Left colon (tissue), 2 donors: ENCODE measurements at regions not wholly inside any gene's neighbourhood (a gene's known extent, or its start where the extent isn't known, plus 50 kb on each side); places are given as distances from the start of the nearest gene placed in this dataset.

Experiments
- ATAC-seq: fragments of 200-7000 bp; cut with Tn5 transposase; one replicate; pipeline ENCODE4 v1.9.1; 2020; ENCODE audit warnings: mild to moderate bottlenecking, moderate library complexity
- DNase-seq, 2 donors: peaks; one replicate each; pipeline ENCODE4 v3.0.0-alpha.2; 2020
- intact Hi-C, 2 donors: fragments of 100-400 bp; cut with DNase I in 1 of 2; cut with micrococcal nuclease in 1 of 2; formaldehyde crosslinking; loops; one replicate each; pipeline versions ENCODE4 v1.11.2 to v1.14.0; 2022; cut with DNase I, micrococcal nuclease
- donor health status: DM: no; HTN: no; CAD: no.
- donor health status: DM: yes; HTN: yes; CAD: no.

DNA sequence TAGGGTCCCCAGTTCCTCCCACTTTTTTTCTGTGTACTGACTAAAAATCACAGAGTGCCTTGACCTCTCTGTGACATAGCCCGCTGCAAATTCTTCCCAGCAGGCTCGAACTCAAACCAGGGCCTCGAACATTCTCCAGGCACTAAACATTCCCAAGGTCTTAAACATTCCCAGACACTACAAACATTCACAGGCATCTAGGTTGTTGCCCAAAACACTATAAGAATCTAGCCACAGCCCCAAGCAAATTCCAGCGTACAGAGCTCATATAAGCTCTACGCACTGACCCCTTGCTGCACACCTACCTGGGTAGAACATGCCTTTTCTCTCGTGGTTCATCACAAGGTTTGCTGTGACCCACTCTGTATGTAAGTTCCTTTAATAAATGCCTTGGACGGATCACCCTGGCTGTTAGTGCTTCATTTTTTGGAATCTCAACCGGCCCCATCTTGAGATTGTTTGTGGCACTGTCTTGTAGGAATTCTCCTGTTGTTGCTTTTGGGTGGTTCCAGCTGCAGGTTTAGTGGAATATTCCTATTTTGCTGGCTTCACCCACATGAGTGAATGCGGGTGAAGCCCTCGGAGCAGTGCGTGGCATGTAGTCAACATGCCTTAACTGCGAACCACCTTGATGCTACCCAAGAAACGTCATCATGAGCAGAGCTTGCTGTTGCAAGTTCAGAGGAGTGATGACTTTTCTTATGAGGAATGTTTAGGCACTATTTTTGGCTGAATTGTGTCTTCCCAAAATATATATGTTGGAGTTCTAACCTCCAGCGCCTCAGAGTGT lies 230.0 kb downstream of the HS3ST1 start:
- ATAC-seq (no peak), DNase-seq (no peak)
- intact Hi-C loops, result no loop called here

DNA sequence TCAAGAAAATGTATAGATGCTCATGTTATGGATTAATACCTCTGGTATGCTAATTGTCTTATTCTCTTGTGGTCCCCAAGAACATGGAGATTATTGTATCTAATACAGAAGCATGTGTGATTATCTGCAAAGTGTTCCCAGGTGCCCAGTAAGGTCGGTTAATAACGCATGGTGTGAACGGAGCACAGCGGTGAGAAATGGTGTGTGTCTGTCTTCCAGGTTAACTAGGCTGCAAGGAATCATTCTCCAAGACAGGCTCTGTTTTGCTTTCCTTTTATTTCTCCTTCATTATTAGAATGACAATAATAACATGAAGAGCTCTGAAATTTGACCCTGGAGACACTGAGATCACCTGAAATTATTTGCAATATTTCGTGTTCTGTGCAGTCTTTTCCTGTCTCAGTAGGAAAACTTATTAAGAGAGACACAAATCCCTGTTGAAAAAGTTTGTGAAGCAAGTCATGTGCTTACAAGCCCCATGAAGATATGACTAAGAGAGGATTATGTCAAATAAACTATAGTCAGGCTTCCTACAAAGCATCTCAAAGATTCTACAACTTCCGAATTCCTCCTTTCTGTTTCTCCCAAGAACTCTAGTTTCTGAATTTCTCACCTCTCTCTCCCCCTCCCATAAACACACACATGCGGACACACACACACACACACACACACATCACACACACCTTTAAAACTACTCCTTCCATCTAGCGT lies 230.9 kb downstream of the HS3ST1 start:
- ATAC-seq (no peak), DNase-seq (no peak)
- intact Hi-C loops, result no loop called here

DNA sequence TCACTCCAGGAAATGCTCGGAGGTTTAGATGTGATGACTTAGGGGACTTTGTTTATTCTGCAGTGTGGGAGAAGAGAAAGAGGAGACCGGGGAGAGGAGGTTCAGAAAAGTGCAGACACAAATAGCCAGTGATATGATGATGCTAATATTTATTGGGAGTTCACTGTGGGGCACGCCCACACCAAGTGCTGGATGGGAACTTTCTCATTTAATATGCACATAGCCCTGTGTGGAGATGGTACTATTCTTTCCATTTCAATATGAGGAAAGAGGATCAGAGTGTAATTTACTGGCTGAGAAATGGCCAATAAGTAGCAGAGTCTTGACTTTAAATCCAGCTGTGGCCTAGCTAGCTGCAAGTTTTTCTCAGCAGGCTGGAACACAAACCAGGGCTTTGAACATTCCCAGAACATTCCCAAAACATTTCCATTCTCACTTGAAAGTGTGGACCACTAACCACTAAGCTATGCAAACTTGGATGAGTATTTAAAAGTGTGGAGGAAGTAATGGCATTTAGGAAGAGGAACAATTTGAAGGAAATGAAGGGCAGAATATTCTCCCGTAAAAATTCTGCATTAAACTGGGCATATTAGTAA lies 231.7 kb downstream of the HS3ST1 start:
- intact Hi-C loops, result no loop called here
- DNase-seq (no peak), ATAC-seq (no peak)

DNA sequence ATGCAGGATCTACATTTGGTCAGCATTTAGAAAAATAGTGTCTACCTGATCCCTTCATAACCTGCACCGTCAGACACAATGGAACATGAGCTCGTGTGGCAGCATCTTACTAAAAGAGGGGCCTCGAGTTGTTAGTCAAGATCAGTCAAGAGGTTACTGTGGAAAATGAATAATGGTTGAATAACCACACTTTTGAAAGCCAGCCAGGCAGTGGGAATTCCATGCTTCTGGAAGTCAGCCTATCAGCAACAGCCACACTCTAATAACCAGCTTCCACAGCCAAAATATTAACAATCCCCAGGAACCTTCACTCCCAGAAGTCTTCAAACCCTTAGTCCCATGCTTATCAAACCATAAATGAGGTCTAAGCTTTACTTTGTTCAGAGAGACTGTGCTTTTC lies 234.3 kb downstream of the HS3ST1 start:
- DNase-seq (no peak), ATAC-seq (no peak)
- intact Hi-C loops, result no loop called here

GRCh38 chr4:11189756-11190155 lies 238.9 kb downstream of the HS3ST1 start:
- ATAC-seq (no peak), DNase-seq (no peak)
- intact Hi-C loops, result no loop called here

DNA sequence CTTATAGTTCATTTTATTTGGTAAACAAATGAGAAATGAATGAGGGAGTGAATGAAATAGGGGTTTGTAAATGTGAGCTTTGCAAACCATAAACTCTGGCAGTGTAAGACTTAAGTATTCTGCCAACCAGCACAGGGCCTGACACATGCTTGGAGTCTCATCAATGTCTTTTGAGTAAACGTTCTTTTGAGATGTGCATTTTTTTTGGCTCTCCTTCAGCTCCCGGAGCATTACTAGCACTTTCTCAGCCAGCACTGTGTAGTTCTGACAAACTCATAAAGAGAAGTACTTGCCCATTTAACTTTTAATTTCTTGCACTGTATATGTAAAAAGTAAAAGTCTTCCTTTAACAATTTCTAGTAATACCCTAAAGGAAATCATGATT lies 245.3 kb downstream of the HS3ST1 start:
- intact Hi-C loops, result no loop called here
- DNase-seq (no peak), ATAC-seq (no peak)

DNA sequence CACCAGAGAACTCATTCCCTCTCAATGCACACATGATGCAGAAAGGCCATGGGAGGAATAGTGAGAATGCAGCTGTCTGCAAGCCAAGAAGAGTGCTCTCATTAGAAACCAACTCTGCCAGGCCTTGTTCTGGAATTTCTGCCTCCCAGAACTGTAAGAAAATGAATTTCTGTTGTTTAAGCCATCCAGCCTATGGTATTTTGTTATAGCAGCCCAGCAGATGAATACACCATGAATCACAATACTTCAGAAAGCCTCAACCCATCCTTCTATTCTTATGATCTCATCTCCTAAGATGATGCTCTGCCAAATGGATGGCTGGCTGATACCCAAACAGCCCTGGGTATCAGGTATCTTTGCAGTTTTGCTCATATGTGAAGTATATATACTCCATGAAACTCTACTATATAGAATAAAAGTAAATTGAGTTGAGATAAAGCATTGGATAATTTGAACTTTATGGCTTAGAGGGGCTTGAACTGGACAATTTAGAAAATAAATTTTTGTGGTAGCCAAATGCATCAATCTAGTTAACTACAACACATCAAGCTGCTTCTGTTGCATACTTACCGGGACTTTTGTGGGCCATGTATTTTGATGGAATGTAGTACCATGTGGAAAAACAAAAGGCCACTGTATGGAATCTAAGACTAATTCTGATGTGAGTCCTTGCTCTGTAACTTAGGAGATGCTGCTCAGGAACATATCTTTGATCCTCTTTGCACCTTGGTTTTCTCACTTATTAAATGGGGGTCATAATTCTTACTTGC lies 245.9 kb downstream of the HS3ST1 start:
- no peak for ATAC-seq
- no peak for DNase-seq
- intact Hi-C loops, result no loop called here

GRCh38 chr4:11182031-11182430 lies 246.7 kb downstream of the HS3ST1 start:
- intact Hi-C loops, result no loop called here
- no peak for DNase-seq
- ATAC-seq, result no peak

GRCh38 chr4:11179796-11180195 lies 248.9 kb downstream of the HS3ST1 start:
- ATAC-seq, result no peak
- intact Hi-C loops, result no loop called here
- DNase-seq, result no peak

GRCh38 chr4:11178433-11178832 lies 250.3 kb downstream of the HS3ST1 start:
- ATAC-seq, result no peak
- DNase-seq, result no peak

GRCh38 chr4:11175374-11175773 lies 253.3 kb downstream of the HS3ST1 start:
- intact Hi-C loops, result no loop called here
- ATAC-seq, result no peak
- no peak for DNase-seq

More at GRCh38 chr4:11178433-11178832, 250.3 kb downstream of the HS3ST1 start:
- intact Hi-C loops, result no loop called here

GRCh38 chr4:11166606-11167005 lies 262.1 kb downstream of the HS3ST1 start:
- no peak for DNase-seq
- ATAC-seq, result no peak
- intact Hi-C loops, result no loop called here

DNA sequence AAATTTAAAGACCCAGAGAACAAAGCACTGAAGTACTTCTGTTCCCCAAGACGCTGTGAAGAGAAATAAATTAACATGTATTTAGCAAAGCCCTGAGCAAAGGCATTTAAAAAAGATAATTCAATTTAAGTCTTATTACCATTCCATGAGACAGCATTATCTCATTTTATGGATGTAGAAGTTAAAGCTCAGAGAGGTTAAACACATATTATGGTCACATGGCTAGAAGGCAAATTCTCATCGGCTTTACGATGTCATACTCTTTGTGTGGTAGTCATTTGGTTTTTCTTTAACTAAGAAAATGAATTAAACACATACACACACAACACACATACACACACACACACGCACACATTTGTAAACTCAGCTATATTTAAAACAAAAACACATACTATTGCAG lies 262.7 kb downstream of the HS3ST1 start:
- intact Hi-C loops, result no loop called here
- no peak for DNase-seq
- peak; percentile 53 for ATAC-seq

DNA sequence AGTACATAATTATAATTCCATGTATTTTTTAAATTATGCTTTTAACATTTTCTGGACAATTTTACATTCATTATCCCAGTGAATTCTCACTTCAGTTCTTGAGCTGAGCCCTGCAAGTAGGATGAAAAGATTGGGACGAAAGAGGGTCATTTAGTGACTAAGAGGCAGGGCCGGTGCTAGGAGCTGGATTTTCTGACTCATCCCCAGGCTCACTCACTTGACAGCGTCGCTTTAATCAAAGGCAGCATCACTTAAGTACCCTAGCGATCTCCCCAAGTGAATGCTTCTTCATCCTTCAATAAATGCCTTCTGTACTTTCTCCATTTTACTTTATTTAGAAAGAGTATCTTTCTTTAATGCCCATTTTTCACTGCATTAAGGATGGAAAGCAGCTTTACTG lies 263.6 kb downstream of the HS3ST1 start:
- intact Hi-C loops, result no loop called here
- no peak for DNase-seq
- ATAC-seq, result no peak

- ATAC-seq, result no peak
- no peak for DNase-seq
- intact Hi-C loops, result no loop called here
Observed at GRCh38 chr4:11160288-11160687, 268.4 kb downstream of the HS3ST1 start.

DNA sequence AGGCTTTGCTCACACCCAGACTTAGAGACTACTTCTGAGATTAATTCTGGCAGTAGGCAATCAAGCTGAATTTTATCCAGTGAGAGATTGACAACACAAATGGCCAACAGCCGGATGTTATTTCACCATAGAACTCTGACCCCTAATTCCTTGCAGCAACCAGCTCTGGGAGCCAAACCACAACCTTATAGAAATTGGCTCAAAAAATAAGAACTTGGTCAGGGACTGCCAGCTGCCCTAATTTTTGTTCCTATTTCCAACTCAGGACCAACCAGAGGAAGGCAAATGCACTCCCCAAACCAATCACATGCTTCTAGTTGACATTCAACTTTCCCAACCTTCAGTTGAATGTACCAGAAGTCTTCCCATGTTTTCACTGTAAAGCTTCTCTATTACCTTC lies 269.7 kb downstream of the HS3ST1 start:
- ATAC-seq (no peak), DNase-seq (no peak)
- intact Hi-C loops, result no loop called here

GRCh38 chr4:11155208-11155867 lies 273.4 kb downstream of the HS3ST1 start:
- DNase-seq (no peak), ATAC-seq (no peak)
- intact Hi-C loops, result no loop called here

- ATAC-seq (no peak), DNase-seq (no peak)
- intact Hi-C loops, result no loop called here
Observed at GRCh38 chr4:11153171-11153750, 275.4 kb downstream of the HS3ST1 start.

GRCh38 chr4:11152684-11153083 lies 276.0 kb downstream of the HS3ST1 start:
- peak; percentile 86 for ATAC-seq

More at GRCh38 chr4:11152684-11153083, 276.0 kb downstream of the HS3ST1 start:
- intact Hi-C loops, result no loop called here
- no peak for DNase-seq
